SK-N-SH treated with all-trans-retinoic acid at 6 μM for 48 hours (cell line): ENCODE measurements at regions not wholly inside any gene's neighbourhood (a gene's known extent, or its start where the extent isn't known, plus 50 kb on each side); places are given as distances from the start of the nearest gene placed in this dataset.

Experiments
- CSDC2 ChIP-seq: fragments of 250-450 bp; sonication (Bioruptor Pico); IDR thresholded peaks from 2 replicates; pipeline ENCODE4 v1.5.0; 2020; ENCODE audit warnings: mild to moderate bottlenecking, moderate library complexity
- ISL1 ChIP-seq: fragments of 250-450 bp; sonication (Bioruptor Pico); IDR thresholded peaks from 2 replicates; pipeline ENCODE4 v2.1.2; 2022; ENCODE audit warnings: mild to moderate bottlenecking, moderate library complexity
- OSR1 ChIP-seq: fragments of 250-450 bp; sonication (Bioruptor Pico); IDR thresholded peaks from 2 replicates; pipeline ENCODE4 v1.8.0; 2022; ENCODE audit warnings: moderate library complexity, mild to moderate bottlenecking, inconsistent platforms
- PPARA ChIP-seq: fragments of 250-450 bp; sonication (Bioruptor Pico); IDR thresholded peaks from 2 replicates; pipeline ENCODE4 v1.5.0; 2020; ENCODE audit warnings: mild to moderate bottlenecking, borderline replicate concordance
- TCF4 ChIP-seq: fragments of 250-450 bp; sonication (Bioruptor Pico); IDR thresholded peaks from 2 replicates; pipeline ENCODE4 v1.8.0; 2021; ENCODE audit warnings: mild to moderate bottlenecking, moderate library complexity, borderline replicate concordance
- TOX ChIP-seq: fragments of 250-450 bp; sonication (Bioruptor Pico); IDR thresholded peaks from 2 replicates; pipeline ENCODE4 v1.8.0; 2021; ENCODE audit warnings: mild to moderate bottlenecking, moderate library complexity, borderline replicate concordance
- ZFP3 ChIP-seq: fragments of 250-450 bp; sonication (Bioruptor Pico); IDR thresholded peaks from 2 replicates; pipeline ENCODE4 v1.5.0; 2020; ENCODE audit warnings: mild to moderate bottlenecking, moderate library complexity
- ZFP30 ChIP-seq: fragments of 450-650 bp; formaldehyde crosslinking; IDR thresholded peaks from 2 replicates; pipeline ENCODE4 v1.5.0; 2022; ENCODE audit warnings: mild to moderate bottlenecking, moderate library complexity
- ZNF70 ChIP-seq: fragments of 450-650 bp; formaldehyde crosslinking; IDR thresholded peaks from 2 replicates; pipeline ENCODE4 v1.5.0; 2020; ENCODE audit warnings: mild to moderate bottlenecking, moderate library complexity
- TF ChIP-seq, protein P1 (sequence below): fragments of 250-450 bp; sonication (Bioruptor Pico); IDR thresholded peaks from 2 replicates; pipeline ENCODE4 v1.5.0; 2020; ENCODE audit warnings: mild to moderate bottlenecking, moderate library complexity
- TF ChIP-seq, protein P2 (sequence below): fragments of 250-450 bp; sonication (Bioruptor Pico); IDR thresholded peaks from 2 replicates; pipeline ENCODE4 v1.8.0; 2020; ENCODE audit warnings: mild to moderate bottlenecking, moderate library complexity, borderline replicate concordance
- TF ChIP-seq, protein P3 (sequence below): fragments of 250-450 bp; sonication (Bioruptor Pico); IDR thresholded peaks from 2 replicates; pipeline ENCODE4 v1.5.1; 2021; ENCODE audit warnings: mild to moderate bottlenecking, moderate library complexity

DNA sequence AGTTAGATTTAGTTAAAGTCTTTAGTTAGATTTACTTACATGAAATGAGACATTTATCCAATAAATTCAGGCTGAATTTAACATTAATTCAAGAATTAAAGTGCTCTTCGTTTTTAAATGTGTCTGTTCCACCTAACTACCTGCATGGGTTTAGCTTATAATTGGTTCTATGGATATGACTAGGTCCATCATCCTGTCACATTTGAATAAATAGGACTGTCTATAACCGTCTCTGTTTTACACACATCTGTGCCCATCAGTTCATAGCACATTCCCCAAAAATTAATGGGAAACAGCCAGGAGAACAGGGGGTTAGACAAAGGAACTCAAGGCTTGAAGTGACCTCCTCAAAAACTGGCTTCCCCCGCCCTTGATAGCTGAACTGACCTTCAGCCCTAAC lies 219.6 kb downstream of the MRPL39 start:
- TF ChIP-seq OSR1 (CRISPR knock-in tag) (no peak), CSDC2 (CRISPR knock-in tag) (no peak), PPARA (no peak), ZNF70 (CRISPR knock-in tag) (no peak), ZFP3 (CRISPR knock-in tag) (no peak), TCF4 (CRISPR knock-in tag) (no peak), ISL1 (CRISPR knock-in tag) (no peak), TOX (CRISPR knock-in tag) (no peak), ZFP30 (no peak)
- TF ChIP-seq, protein P1, sequence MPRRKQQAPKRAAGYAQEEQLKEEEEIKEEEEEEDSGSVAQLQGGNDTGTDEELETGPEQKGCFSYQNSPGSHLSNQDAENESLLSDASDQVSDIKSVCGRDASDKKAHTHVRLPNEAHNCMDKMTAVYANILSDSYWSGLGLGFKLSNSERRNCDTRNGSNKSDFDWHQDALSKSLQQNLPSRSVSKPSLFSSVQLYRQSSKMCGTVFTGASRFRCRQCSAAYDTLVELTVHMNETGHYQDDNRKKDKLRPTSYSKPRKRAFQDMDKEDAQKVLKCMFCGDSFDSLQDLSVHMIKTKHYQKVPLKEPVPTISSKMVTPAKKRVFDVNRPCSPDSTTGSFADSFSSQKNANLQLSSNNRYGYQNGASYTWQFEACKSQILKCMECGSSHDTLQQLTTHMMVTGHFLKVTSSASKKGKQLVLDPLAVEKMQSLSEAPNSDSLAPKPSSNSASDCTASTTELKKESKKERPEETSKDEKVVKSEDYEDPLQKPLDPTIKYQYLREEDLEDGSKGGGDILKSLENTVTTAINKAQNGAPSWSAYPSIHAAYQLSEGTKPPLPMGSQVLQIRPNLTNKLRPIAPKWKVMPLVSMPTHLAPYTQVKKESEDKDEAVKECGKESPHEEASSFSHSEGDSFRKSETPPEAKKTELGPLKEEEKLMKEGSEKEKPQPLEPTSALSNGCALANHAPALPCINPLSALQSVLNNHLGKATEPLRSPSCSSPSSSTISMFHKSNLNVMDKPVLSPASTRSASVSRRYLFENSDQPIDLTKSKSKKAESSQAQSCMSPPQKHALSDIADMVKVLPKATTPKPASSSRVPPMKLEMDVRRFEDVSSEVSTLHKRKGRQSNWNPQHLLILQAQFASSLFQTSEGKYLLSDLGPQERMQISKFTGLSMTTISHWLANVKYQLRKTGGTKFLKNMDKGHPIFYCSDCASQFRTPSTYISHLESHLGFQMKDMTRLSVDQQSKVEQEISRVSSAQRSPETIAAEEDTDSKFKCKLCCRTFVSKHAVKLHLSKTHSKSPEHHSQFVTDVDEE (CRISPR knock-in tag), result no peak
- TF ChIP-seq, protein P2, sequence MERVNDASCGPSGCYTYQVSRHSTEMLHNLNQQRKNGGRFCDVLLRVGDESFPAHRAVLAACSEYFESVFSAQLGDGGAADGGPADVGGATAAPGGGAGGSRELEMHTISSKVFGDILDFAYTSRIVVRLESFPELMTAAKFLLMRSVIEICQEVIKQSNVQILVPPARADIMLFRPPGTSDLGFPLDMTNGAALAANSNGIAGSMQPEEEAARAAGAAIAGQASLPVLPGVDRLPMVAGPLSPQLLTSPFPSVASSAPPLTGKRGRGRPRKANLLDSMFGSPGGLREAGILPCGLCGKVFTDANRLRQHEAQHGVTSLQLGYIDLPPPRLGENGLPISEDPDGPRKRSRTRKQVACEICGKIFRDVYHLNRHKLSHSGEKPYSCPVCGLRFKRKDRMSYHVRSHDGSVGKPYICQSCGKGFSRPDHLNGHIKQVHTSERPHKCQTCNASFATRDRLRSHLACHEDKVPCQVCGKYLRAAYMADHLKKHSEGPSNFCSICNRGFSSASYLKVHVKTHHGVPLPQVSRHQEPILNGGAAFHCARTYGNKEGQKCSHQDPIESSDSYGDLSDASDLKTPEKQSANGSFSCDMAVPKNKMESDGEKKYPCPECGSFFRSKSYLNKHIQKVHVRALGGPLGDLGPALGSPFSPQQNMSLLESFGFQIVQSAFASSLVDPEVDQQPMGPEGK (CRISPR knock-in tag), result no peak
- TF ChIP-seq, protein P3, sequence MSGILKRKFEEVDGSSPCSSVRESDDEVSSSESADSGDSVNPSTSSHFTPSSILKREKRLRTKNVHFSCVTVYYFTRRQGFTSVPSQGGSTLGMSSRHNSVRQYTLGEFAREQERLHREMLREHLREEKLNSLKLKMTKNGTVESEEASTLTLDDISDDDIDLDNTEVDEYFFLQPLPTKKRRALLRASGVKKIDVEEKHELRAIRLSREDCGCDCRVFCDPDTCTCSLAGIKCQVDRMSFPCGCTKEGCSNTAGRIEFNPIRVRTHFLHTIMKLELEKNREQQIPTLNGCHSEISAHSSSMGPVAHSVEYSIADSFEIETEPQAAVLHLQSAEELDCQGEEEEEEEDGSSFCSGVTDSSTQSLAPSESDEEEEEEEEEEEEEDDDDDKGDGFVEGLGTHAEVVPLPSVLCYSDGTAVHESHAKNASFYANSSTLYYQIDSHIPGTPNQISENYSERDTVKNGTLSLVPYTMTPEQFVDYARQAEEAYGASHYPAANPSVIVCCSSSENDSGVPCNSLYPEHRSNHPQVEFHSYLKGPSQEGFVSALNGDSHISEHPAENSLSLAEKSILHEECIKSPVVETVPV (CRISPR knock-in tag), result no peak
